Heart right ventricle (tissue), 16 donors: ENCODE measurements at regions not wholly inside any gene's neighbourhood (a gene's known extent, or its start where the extent isn't known, plus 50 kb on each side); places are given as distances from the start of the nearest gene placed in this dataset.
A peak's percentile ranks its signal among the peaks of the same experiment; 100 is the strongest.

Experiments used
- ATAC-seq, 8 donors: fragments of 200-7000 bp; cut with Tn5 transposase; one replicate each; pipeline ENCODE4 v1.9.1; 2020; ENCODE audit warnings: mild to moderate bottlenecking in 8 of 8, moderate library complexity in 8 of 8, moderate number of reproducible peaks in 1 of 8
- DNase-seq, 2 donors: peaks; one replicate each; pipeline ENCODE4 v3.0.0-alpha.2; 2020
- H3K27ac ChIP-seq, 10 donors: fragments of 200-600 bp; sonication (generic) in 2 of 10; one replicate each; pipeline versions ENCODE4 v1.5.0 to v1.8.0; 2020 to 2022; ENCODE audit warnings: mild to moderate bottlenecking in 3 of 10
- H3K27me3 ChIP-seq, 7 donors: fragments of 200-600 bp; one replicate each; pipeline ENCODE4 v1.8.0; 2021 to 2022; ENCODE audit warnings: mild to moderate bottlenecking in 2 of 7
- H3K36me3 ChIP-seq, 9 donors: fragments of 200-600 bp; sonication (generic) in 1 of 9; one replicate each; pipeline versions ENCODE4 v1.5.0 to v1.8.0; 2020 to 2022; ENCODE audit warnings: mild to moderate bottlenecking in 2 of 9
- H3K4me1 ChIP-seq, 9 donors: fragments of 200-600 bp; sonication (generic) in 1 of 9; one replicate each; pipeline versions ENCODE4 v1.5.0 to v1.8.0; 2020 to 2022; ENCODE audit warnings: mild to moderate bottlenecking in 4 of 9
- H3K4me3 ChIP-seq, 10 donors: fragments of 200-600 bp; sonication (generic) in 2 of 10; one replicate each; pipeline versions ENCODE4 v1.5.0 to v1.8.0; 2020 to 2022; ENCODE audit warnings: mild to moderate bottlenecking in 7 of 10, moderate library complexity in 2 of 10
- H3K9me3 ChIP-seq, 11 donors: fragments of 200-600 bp in 10 of 11; sonication (generic) in 2 of 11; one replicate each; pipeline versions ENCODE4 v1.5.0 to v1.8.0; 2013 to 2022; ENCODE audit warnings: mild to moderate bottlenecking in 2 of 11, control low read depth in 1 of 11, moderate library complexity in 1 of 11
- CTCF ChIP-seq, 9 donors: fragments of 200-600 bp; sonication (generic) in 2 of 9; IDR thresholded peaks; one replicate each; pipeline versions ENCODE4 v1.5.0 to v1.8.0; 2021 to 2022; ENCODE audit warnings: antibody characterized with exemption in 9 of 9, mild to moderate bottlenecking in 5 of 9, moderate library complexity in 1 of 9
- WGBS, 2 donors: extraction: QIAGEN DNeasy Blood & Tissue Kit; methylation state at CpG; one replicate each; pipeline ENCODE4 v1.1.7; 2013; ENCODE audit warnings: inconsistent platforms in 1 of 2; 5-methylcytosine and 5-hydroxymethylcytosine counted together
- intact Hi-C, 10 donors: fragments of 100-400 bp; cut with DNase I; formaldehyde crosslinking; loops; one replicate each; pipeline versions ENCODE4 v1.11.1 to v1.14.2; 2022
- donor health status: Arrhythmogenic right ventricular cardiomyopathy.
- donor health status: ischemic (EF 13 %, LVEDD 7.1; RV severe dilation, severe dysfunction).
- donor health status: healthy with polysubstance abuse.
- donor health status: DM: no; HTN: yes; CAD: no.
- donor health status: DM: no; HTN: no; CAD: no.
- donor health status: ischemic (EF 25% LVEDD 6.9; RV normal size, moderate dysfunction).
- donor health status: ischemic (EF 25% LVEDD 5.7; RV mildly dilated, moderate dysfunction).
- donor health status: healthy.
- donor health status: DM: yes; HTN: yes; CAD: no.
- donor health status: Ischemic cardiomyopathy.
- donor health status: ischemic (EF 35%, LVEDD 5.7; RV mildly dilated, moderate dysfunction).
- donor health status: nonischemic (EF 11% LVEDD 7.7; RV severe dilation, severe dysfunction).
- donor health status: DM: yes; HTN: yes; CAD: no.
- donor health status: PGD.
- donor health status: ischemic (EF 29% LVEDD 5.4; RV normal size, mild dysfunction).
- donor health status: nonischemic (EF 23%, LVEDD 6.1; RV moderate dilation, normal function).

DNA sequence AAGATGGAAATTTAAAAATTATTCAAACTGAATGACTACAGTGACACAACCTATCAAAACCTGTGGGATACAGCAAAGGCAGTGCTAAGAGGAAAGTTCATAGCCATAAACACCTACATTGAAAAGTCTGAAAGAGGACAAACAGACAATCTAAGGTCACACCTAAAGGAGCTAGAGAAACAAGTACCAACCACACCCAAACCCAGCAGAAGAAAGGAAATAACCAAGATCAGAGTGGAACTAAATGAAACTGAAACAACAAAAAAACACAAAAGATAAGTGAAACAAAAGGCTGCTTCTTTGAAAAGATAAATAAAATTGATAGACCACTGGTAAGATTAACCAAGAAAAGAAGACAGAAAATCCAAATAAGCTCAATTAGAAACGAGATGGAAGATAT lies 247.2 kb upstream of the ZNF804A start:
- Histone ChIP-seq H3K27ac (no peak overlapping the region), H3K27me3 (no peaks in the 10 kb centered on the region), H3K4me3 (no peak overlapping the region), H3K4me1 (no peaks in the 10 kb centered on the region), H3K36me3 (no peaks in the 10 kb centered on the region), H3K9me3 (peaks cover 0 to 20% (median 0%) of the 10 kb centered on the region in 11 donors)
- DNase-seq (no peak), ATAC-seq (no peak)
- intact Hi-C loops: no loop called here
- no peak for TF ChIP-seq CTCF (IDR thresholded peaks at IDR 0.05)
- WGBS, 2 donors: 39 to 58% methylated on average over 1 of the region's 1 CpG

DNA sequence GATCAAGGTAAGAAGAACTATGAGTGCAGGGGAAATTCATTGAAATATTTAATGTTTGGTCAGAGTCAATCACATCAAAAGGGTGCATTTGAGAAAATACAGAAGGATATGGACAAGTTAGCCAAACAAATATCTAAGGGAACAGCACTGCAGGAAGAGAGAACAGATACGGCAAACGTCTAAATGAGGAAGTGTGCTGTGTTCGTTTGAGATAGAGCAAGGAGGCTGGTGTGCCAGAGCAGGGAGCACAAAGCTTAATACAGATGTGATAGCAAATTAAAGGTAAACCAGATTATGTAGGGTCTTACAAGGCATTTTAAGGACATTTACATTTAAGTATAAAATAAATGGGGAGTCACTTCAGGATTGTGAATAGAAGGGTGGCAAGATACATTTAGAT lies 241.3 kb upstream of the ZNF804A start:
- no peaks in the 10 kb centered on the region for H3K4me1 ChIP-seq
- H3K27me3 ChIP-seq: no peaks in the 10 kb centered on the region
- H3K36me3 ChIP-seq: no peaks in the 10 kb centered on the region
- H3K4me3 ChIP-seq: no peak overlapping the region
- WGBS, 2 donors: 26 to 34% methylated on average over 3 of the region's 3 CpGs
- DNase-seq (no peak), ATAC-seq (no peak)
- intact Hi-C loops: no loop called here
- H3K27ac ChIP-seq: no peak overlapping the region
- TF ChIP-seq CTCF (IDR thresholded peaks at IDR 0.05): no peak
- no peaks in the 10 kb centered on the region for H3K9me3 ChIP-seq

GRCh38 chr2:184359379-184359778 lies 238.9 kb upstream of the ZNF804A start:
- DNase-seq: no peak
- no peaks in the 10 kb centered on the region for H3K27me3 ChIP-seq
- no peaks in the 10 kb centered on the region for H3K36me3 ChIP-seq
- 59 to 66% methylated on average over 2 of the region's 2 CpGs for WGBS, 2 donors
- intact Hi-C loops: no loop called here
- no peak overlapping the region for H3K4me3 ChIP-seq
- no peaks in the 10 kb centered on the region for H3K9me3 ChIP-seq
- TF ChIP-seq CTCF (IDR thresholded peaks at IDR 0.05): no peak
- H3K4me1 ChIP-seq: no peaks in the 10 kb centered on the region
- no peak for ATAC-seq
- no peak overlapping the region for H3K27ac ChIP-seq

DNA sequence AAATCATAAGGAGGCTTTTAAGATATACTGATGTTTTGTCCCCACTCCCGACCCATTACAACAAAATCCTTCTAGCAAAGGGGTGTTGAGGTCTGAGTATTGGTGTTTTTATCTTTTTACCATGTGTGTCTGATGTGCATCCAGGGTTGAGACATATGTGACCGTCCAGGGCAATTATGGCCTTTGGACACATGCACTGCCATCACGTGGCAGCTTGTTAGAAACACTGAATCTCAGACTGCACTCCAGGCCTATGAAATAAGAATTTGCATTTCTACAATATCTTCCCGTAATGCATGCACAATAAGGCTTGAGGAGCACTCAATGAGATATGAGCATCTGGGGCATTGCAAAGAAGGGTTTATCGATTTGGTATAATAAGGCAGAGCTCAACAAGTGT lies 235.1 kb upstream of the ZNF804A start:
- Histone ChIP-seq H3K36me3 (no peaks in the 10 kb centered on the region), H3K27me3 (no peaks in the 10 kb centered on the region), H3K27ac (no peak overlapping the region), H3K9me3 (no peaks in the 10 kb centered on the region), H3K4me3 (no peak overlapping the region), H3K4me1 (no peaks in the 10 kb centered on the region)
- ATAC-seq (peak in 1 of 8 donors; percentile 15), DNase-seq (no peak)
- peak in 1 of 9 donors; percentile 7 for TF ChIP-seq CTCF (IDR thresholded peaks at IDR 0.05)
- 58 to 64% methylated on average over 5 of the region's 5 CpGs for WGBS, 2 donors
- intact Hi-C loops: no loop called here

DNA sequence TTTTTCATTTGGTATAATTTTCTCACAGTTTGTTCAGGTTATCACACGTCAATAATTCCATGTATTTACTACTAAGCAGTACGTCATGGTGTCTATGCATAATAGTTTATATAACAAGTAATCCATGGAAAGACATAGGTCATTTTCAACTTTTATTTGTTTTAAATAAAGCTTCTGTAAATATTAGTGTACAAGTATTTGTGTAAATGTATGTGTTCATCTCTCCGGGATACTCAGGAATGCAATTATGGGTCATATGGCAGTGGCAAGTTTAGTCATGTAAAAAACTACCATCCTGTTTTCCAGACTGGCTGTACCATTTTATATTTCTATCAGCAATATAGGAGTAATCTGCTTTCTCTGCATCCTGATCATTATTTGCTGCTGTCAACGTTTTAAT lies 231.1 kb upstream of the ZNF804A start:
- 72 to 73% methylated on average over 4 of the region's 4 CpGs for WGBS, 2 donors
- intact Hi-C loops: no loop called here
- H3K4me1 ChIP-seq: no peaks in the 10 kb centered on the region
- no peaks in the 10 kb centered on the region for H3K36me3 ChIP-seq
- no peak for ATAC-seq
- TF ChIP-seq CTCF (IDR thresholded peaks at IDR 0.05): no peak
- DNase-seq: no peak
- no peaks in the 10 kb centered on the region for H3K27me3 ChIP-seq
- H3K4me3 ChIP-seq: no peak overlapping the region
- H3K27ac ChIP-seq: no peak overlapping the region
- H3K9me3 ChIP-seq: peaks cover 0 to 3% (median 0%) of the 10 kb centered on the region in 11 donors
